Dendritic cell treated with granulocyte-macrophage colony-stimulating factor and Interleukin-4, amounts not matched to agents 40 ng/mL and 50 ng/mL, for 4 days (primary cell): ENCODE measurements at regions not wholly inside any gene's neighbourhood (a gene's known extent, or its start where the extent isn't known, plus 50 kb on each side); places are given as distances from the start of the nearest gene placed in this dataset.

ENCODE experiments used
- H3K27ac Mint-ChIP-seq: one replicate; pipeline ENCODE4 v1.8.0; 2022; ENCODE audit warnings: mild to moderate bottlenecking, mixed read lengths
- H3K27me3 Mint-ChIP-seq: one replicate; pipeline ENCODE4 v1.8.0; 2022; ENCODE audit warnings: mild to moderate bottlenecking, mixed read lengths
- H3K36me3 Mint-ChIP-seq: one replicate; pipeline ENCODE4 v1.8.0; 2022; ENCODE audit warnings: low read depth, mixed read lengths
- H3K4me1 Mint-ChIP-seq: one replicate; pipeline ENCODE4 v1.8.0; 2022; ENCODE audit warnings: low read depth, mixed read lengths
- H3K4me3 Mint-ChIP-seq: one replicate; pipeline ENCODE4 v1.8.0; 2022; ENCODE audit warnings: mild to moderate bottlenecking, moderate library complexity, mixed read lengths
- H3K9me3 Mint-ChIP-seq: one replicate; pipeline ENCODE4 v1.8.0; 2022; ENCODE audit warnings: mixed read lengths
- intact Hi-C: fragments of 100-400 bp; cut with micrococcal nuclease; formaldehyde crosslinking; loops from one replicate; pipeline ENCODE4 v1.15.0; 2022

- Mint-ChIP-seq H3K36me3 (no peaks in the 10 kb centered on the region), H3K27me3 (peaks cover 2% of the 10 kb centered on the region), H3K4me1 (no peaks in the 10 kb centered on the region), H3K9me3 (no peaks in the 10 kb centered on the region), H3K27ac (no peak overlapping the region), H3K4me3 (no peak overlapping the region)
- intact Hi-C loops = no loop called here
Observed at GRCh38 chr18:77486985-77487384, 237.3 kb downstream of the GALR1 start.

DNA sequence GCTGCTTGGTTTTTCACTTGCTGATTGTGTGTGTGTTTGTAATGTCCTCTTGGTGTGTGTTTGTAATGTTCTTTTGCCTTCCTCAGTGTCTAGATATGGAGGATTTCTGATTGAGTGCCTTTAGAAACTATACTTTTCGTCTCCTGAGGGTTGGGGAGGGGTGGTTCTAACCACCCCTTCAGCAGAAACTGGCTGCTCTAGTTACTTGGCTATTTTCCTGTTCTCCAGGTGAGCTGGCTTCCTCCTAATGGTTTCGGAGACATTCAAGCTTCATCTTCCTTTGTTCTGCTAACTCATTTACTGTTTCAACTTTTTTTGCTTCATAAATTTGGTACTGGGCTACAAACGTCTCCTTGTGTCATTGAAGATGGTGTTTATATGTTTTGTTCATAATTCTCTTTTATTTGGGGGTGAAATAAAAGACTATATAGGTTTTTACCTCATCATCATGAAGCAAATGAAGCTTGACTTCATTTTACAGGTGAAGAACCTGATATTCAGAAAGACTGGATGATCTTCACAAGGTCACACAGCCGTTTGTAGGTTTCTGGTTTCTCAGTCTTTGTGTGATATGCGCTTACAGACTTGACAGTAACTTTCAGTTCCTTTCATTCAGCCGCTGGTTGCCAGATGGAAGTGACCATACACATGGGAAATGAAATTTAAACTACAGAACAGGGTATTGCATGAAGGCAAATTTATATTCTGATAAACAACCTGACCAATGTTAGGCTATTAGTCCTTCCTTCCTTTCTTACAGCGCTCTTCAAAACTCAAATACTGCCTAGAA lies 238.5 kb downstream of the GALR1 start:
- Mint-ChIP-seq H3K36me3 (no peaks in the 10 kb centered on the region), H3K4me3 (no peak overlapping the region), H3K9me3 (no peaks in the 10 kb centered on the region), H3K27ac (no peak overlapping the region), H3K27me3 (no peaks in the 10 kb centered on the region), H3K4me1 (no peaks in the 10 kb centered on the region)
- intact Hi-C loops = no loop called here

DNA sequence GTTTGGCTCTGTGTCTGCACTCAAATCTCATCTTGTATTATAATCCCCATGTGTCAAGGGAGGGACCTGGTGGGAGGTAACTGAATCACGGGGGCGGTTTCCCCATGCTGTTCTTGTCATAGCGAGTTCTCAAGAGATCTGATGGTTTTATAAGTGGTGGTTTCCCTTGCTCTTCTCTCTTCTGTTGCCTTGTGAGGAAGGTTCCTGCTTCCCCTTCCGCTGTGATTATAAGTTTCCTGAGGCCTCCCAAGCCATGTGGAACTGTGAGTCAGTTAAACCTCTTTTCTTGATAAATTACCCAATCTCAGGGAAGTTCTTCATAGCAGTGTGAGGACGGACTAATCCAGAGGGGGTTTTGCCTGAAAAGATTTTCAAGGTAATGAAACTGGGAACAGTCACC lies 245.4 kb downstream of the GALR1 start:
- Mint-ChIP-seq H3K36me3 (no peaks in the 10 kb centered on the region), H3K4me3 (no peak overlapping the region), H3K27me3 (no peaks in the 10 kb centered on the region), H3K27ac (no peak overlapping the region), H3K4me1 (no peaks in the 10 kb centered on the region), H3K9me3 (peaks cover 17% of the 10 kb centered on the region)
- intact Hi-C loops = no loop called here

DNA sequence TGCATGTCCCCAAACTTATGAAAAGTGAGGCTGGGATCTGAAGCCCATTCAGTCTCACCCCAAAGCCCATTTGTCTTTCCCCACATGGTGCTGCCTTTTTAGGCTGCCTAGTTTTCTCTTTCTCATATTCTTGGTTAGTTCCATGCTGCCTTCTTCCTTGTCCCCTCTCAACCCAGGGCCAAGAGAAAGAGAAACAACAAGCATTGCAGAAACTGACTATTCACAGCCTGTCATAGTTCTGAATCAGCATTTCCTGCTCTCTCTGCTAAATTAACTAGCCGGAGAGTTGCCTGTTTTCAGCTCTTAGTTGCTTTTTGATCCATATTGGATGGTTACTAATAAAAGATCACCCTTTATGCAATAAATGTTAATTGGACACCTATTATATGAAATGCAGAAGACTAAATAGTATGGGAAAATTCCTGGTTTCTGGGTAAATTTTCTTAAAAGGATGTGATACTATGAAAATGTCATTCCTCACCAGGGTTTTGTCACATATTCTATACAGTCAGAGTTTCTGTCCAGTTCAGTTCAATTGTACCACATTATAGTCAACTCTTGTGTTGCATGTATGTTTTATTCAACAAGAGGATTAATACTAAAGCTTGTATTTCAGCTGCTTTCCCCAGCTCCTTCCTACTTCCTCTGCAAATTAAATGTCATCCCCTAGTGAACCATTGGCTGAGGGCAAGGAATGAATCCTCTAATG lies 246.5 kb downstream of the GALR1 start:
- no peak overlapping the region for H3K27ac Mint-ChIP-seq
- intact Hi-C loops = no loop called here
- no peak overlapping the region for H3K4me3 Mint-ChIP-seq
- no peaks in the 10 kb centered on the region for H3K36me3 Mint-ChIP-seq
- H3K9me3 Mint-ChIP-seq = peaks cover 17% of the 10 kb centered on the region
- H3K4me1 Mint-ChIP-seq = no peaks in the 10 kb centered on the region
- H3K27me3 Mint-ChIP-seq = no peaks in the 10 kb centered on the region

- intact Hi-C loops = no loop called here
- Mint-ChIP-seq H3K36me3 (no peaks in the 10 kb centered on the region), H3K9me3 (peaks cover 17% of the 10 kb centered on the region), H3K4me1 (no peaks in the 10 kb centered on the region), H3K4me3 (no peak overlapping the region), H3K27ac (no peak overlapping the region), H3K27me3 (no peaks in the 10 kb centered on the region)
Observed at GRCh38 chr18:77501266-77501665, 251.6 kb downstream of the GALR1 start.

GRCh38 chr18:77505499-77505898 lies 255.9 kb downstream of the GALR1 start:
- intact Hi-C loops = no loop called here
- Mint-ChIP-seq H3K4me1 (no peaks in the 10 kb centered on the region), H3K27me3 (no peaks in the 10 kb centered on the region), H3K9me3 (peaks cover 10% of the 10 kb centered on the region), H3K36me3 (no peaks in the 10 kb centered on the region), H3K4me3 (no peak overlapping the region), H3K27ac (no peak overlapping the region)

GRCh38 chr18:77512152-77512551 lies 262.5 kb downstream of the GALR1 start:
- Mint-ChIP-seq H3K27me3 (no peaks in the 10 kb centered on the region), H3K36me3 (no peaks in the 10 kb centered on the region), H3K9me3 (peaks cover 10% of the 10 kb centered on the region), H3K4me1 (no peaks in the 10 kb centered on the region), H3K4me3 (no peak overlapping the region), H3K27ac (no peak overlapping the region)
- intact Hi-C loops = no loop called here

DNA sequence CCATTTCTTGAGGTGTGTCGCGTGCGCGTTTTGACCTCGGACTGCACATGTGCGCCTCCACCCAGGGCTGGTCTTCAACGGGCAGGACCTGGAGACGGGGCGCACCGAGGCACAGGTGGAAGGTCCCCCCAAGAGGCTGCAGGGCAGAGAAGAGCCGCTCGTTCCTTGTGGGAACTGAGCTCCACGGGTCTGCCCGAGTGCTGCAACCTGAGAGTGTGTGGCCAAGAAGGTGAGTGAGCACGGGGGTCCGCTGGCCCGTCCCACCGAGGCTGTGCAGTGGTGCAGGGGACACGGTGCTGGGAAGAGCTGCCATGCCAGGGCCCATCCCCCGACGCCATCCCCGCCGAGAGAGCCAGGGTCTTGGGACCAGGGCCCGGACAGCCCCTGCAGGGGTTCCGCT lies 268.3 kb downstream of the GALR1 start:
- intact Hi-C loops = no loop called here
- H3K4me3 Mint-ChIP-seq = no peak overlapping the region

GRCh38 chr18:77520767-77521166 lies 271.1 kb downstream of the GALR1 start:
- no peaks in the 10 kb centered on the region for H3K36me3 Mint-ChIP-seq
- no peak overlapping the region for H3K27ac Mint-ChIP-seq
- no peaks in the 10 kb centered on the region for H3K4me1 Mint-ChIP-seq
- no peaks in the 10 kb centered on the region for H3K9me3 Mint-ChIP-seq
- no peaks in the 10 kb centered on the region for H3K27me3 Mint-ChIP-seq
- intact Hi-C loops = no loop called here
- H3K4me3 Mint-ChIP-seq = no peak overlapping the region

More for the DNA sequence above, 268.3 kb downstream of the GALR1 start:
- Mint-ChIP-seq H3K36me3 (no peaks in the 10 kb centered on the region), H3K4me1 (no peaks in the 10 kb centered on the region), H3K27me3 (no peaks in the 10 kb centered on the region), H3K27ac (no peak overlapping the region), H3K9me3 (no peaks in the 10 kb centered on the region)

DNA sequence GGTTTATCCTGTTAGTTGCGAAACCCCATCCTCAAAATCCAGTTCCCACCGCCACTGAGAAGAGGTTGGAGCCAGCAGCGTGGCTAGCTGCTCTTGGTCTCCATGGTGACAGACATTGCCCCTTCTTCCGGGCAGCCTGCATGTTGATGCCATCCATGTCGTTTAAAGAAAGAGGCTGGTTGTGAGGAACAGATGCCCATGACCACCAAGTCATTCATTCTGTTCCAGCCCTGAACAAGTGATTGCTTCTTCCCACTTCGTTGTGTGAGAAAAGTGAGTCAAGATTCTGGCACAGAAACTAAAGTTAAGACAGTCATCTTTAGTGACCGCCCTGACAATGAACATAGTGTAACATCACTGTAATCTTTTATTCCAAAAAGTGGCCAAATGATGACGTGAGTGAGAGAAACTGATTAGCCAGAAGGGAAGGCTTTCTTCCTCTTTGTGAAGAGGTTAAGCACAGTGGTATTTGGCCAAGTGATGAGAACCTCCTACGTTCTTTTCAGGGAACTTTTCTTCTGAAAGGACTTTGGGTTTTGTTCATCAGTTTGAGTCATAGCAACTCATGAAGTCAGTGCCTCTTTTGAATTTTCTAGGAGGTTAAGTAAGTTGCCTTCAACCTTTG lies 272.5 kb downstream of the GALR1 start:
- H3K36me3 Mint-ChIP-seq = no peaks in the 10 kb centered on the region
- no peaks in the 10 kb centered on the region for H3K4me1 Mint-ChIP-seq
- no peaks in the 10 kb centered on the region for H3K27me3 Mint-ChIP-seq
- H3K9me3 Mint-ChIP-seq = peaks cover 12% of the 10 kb centered on the region
- no peak overlapping the region for H3K27ac Mint-ChIP-seq
- intact Hi-C loops = no loop called here
- H3K4me3 Mint-ChIP-seq = no peak overlapping the region

DNA sequence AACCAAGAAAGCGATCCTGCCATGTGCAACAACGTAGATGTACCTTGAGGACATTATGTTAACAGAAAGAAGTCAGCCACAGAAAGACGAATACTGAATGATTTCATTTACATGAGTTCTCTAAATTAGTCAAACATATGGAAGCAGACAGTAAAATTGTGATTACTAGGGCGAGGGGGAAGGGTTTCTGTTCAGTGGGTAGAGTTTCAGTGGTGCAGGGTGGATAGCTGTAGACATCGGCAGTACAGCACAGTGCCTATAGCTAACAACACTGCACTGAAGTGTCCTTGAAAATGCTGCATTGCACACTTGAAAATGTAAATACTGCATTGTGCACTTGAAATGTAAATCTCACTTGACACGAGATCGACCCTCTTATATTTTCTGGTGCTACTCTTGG lies 275.3 kb downstream of the GALR1 start:
- no peaks in the 10 kb centered on the region for H3K4me1 Mint-ChIP-seq

DNA sequence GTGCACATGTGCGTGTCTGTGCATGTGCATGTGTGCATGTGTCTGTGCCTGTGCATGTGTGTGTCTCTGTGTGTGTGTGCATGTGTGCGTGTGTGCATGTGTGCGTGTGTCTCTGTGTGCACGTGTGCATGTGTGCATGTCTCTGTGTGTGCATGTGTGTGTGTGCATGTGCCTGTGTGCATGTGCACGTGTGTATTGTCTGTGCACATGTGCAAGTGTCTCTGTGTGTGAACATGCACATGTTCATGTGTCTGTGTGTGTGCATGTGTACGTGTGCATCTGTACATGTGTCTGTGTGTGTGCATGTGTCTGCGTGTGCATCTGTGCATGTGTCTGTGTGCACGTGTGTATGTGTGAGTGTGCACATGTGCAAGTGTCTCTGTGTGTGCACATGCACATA lies 277.3 kb downstream of the GALR1 start:
- H3K9me3 Mint-ChIP-seq = peaks cover 21% of the 10 kb centered on the region
- no peaks in the 10 kb centered on the region for H3K27me3 Mint-ChIP-seq
- intact Hi-C loops = no loop called here
- H3K4me3 Mint-ChIP-seq = no peak overlapping the region
- H3K4me1 Mint-ChIP-seq = no peaks in the 10 kb centered on the region
- no peaks in the 10 kb centered on the region for H3K36me3 Mint-ChIP-seq
- no peak overlapping the region for H3K27ac Mint-ChIP-seq

More for the DNA sequence above, 275.3 kb downstream of the GALR1 start:
- H3K4me3 Mint-ChIP-seq = no peak overlapping the region
- peaks cover 21% of the 10 kb centered on the region for H3K9me3 Mint-ChIP-seq
- no peaks in the 10 kb centered on the region for H3K36me3 Mint-ChIP-seq
- no peak overlapping the region for H3K27ac Mint-ChIP-seq
- H3K27me3 Mint-ChIP-seq = no peaks in the 10 kb centered on the region
- intact Hi-C loops = no loop called here

DNA sequence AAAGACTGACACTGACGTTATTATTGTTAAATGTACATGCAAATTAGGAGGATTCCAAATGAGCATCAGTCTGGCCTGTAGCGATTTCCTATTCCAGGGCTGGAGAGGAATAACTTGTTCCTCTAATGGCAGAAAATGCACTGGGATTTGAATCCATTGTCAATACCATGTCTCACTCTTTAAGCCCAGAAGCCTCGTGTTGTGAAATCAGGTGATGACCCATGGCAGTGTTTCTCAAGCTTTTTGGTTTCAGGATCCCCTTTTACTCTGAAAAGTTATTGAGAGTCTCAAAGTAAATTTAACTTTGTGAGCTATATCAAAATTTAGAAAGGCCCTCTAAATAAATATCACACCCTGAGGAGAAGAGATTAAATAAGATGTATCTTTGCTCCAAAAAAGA lies 279.2 kb downstream of the GALR1 start:
- Mint-ChIP-seq H3K9me3 (peaks cover 21% of the 10 kb centered on the region), H3K4me3 (no peak overlapping the region), H3K27ac (no peak overlapping the region), H3K36me3 (no peaks in the 10 kb centered on the region), H3K27me3 (no peaks in the 10 kb centered on the region), H3K4me1 (no peaks in the 10 kb centered on the region)
- intact Hi-C loops = no loop called here

- Mint-ChIP-seq H3K4me1 (no peaks in the 10 kb centered on the region), H3K27ac (no peak overlapping the region), H3K9me3 (peaks cover 21% of the 10 kb centered on the region), H3K36me3 (no peaks in the 10 kb centered on the region), H3K4me3 (no peak overlapping the region), H3K27me3 (no peaks in the 10 kb centered on the region)
- intact Hi-C loops = no loop called here
Observed at GRCh38 chr18:77529492-77530176, 280.0 kb downstream of the GALR1 start.
